Karpas-422 (cell line): ENCODE measurements at regions not wholly inside any gene's neighbourhood (a gene's known extent, or its start where the extent isn't known, plus 50 kb on each side); places are given as distances from the start of the nearest gene placed in this dataset.

Experiments
- DNase-seq: peaks from one replicate; pipeline ENCODE4 v3.0.0-alpha.2; 2015
- H2AFZ ChIP-seq: fragments of 200-600 bp; sonication (generic); 2 replicates; pipeline ENCODE4 v1.6.1; 2014; ENCODE audit warnings: antibody characterized with exemption, low read length, mixed read lengths
- H3K27ac ChIP-seq: fragments of 200-600 bp; sonication (generic); 2 replicates; pipeline ENCODE4 v1.5.1; 2014; ENCODE audit warnings: mild to moderate bottlenecking, low read length, moderate library complexity
- H3K27me3 ChIP-seq: fragments of 200-600 bp; sonication (generic); 2 replicates; pipeline ENCODE4 v1.6.1; 2014; ENCODE audit warnings: low read length, mixed read lengths
- H3K36me3 ChIP-seq: fragments of 200-600 bp; sonication (generic); 2 replicates; pipeline ENCODE4 v1.6.1; 2014; ENCODE audit warnings: low read length, mixed read lengths; ENCODE audit not compliant: insufficient read depth
- H3K4me1 ChIP-seq: fragments of 200-600 bp; sonication (generic); 2 replicates; pipeline ENCODE4 v1.6.1; 2014; ENCODE audit warnings: mild to moderate bottlenecking, low read length, mixed read lengths
- H3K4me2 ChIP-seq: fragments of 200-600 bp; sonication (generic); 2 replicates; pipeline ENCODE4 v1.6.1; 2014; ENCODE audit warnings: low read length, low read depth, mild to moderate bottlenecking; ENCODE audit not compliant: poor library complexity, severe bottlenecking
- H3K4me3 ChIP-seq: fragments of 200-600 bp; sonication (generic); 2 replicates; pipeline ENCODE4 v1.5.1; 2014; ENCODE audit warnings: mild to moderate bottlenecking, antibody characterized with exemption, low read length, mixed read lengths
- H3K79me2 ChIP-seq: fragments of 200-600 bp; sonication (generic); 2 replicates; pipeline ENCODE4 v1.6.1; 2014; ENCODE audit warnings: mild to moderate bottlenecking, low read length, mixed read lengths
- H3K9ac ChIP-seq: fragments of 200-600 bp; sonication (generic); 2 replicates; pipeline ENCODE4 v1.6.0; 2014; ENCODE audit warnings: low read length
- H3K9me2 ChIP-seq: fragments of 200-600 bp; sonication (generic), shearing (Covaris generic); replicated peaks from 2 replicates; pipeline ENCODE4 v1.6.0; 2014; ENCODE audit warnings: mild to moderate bottlenecking, low read length, moderate library complexity; ENCODE audit not compliant: insufficient read depth
- H3K9me3 ChIP-seq: fragments of 300-700, 200-600 bp; sonication (generic); 2 replicates; pipeline ENCODE4 v1.6.1; 2014; ENCODE audit warnings: low read length, mixed read lengths
- H4K20me1 ChIP-seq: fragments of 200-600 bp; sonication (generic); 2 replicates; pipeline ENCODE4 v1.6.1; 2014; ENCODE audit warnings: mild to moderate bottlenecking, antibody characterized with exemption, low read length, low read depth; ENCODE audit not compliant: insufficient read depth

DNA sequence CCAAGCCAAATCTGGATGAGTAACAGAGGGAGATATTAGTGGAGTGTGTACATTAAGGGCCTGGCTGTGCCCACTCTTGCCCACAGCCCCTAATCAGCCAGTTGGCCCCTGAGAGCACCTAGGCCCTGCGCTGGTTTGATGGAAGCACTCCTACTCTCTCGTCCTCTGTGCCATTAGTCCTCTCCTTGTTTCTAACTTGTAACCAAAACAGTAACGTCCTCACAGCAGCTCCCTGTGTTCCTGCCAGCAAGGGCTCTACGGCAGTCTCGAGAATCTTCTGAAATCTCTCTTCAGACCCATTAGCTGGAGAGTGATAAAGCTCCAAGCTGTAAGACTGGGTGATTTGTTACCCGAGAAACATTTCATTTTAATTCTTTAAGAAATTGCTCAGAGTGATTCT lies 76.1 kb downstream of the LRRC30 start:
- Histone ChIP-seq H3K27ac (no peak overlapping the region), H3K4me3 (no peak overlapping the region), H3K9me2 (no peaks in the 10 kb centered on the region; the same call in 1 of the 2 replicates), H3K9ac (no peak overlapping the region), H2AFZ (no peak overlapping the region), H3K36me3 (no peaks in the 10 kb centered on the region), H4K20me1 (no peaks in the 10 kb centered on the region), H3K4me2 (no peak overlapping the region), H3K9me3 (peaks cover 6% of the 10 kb centered on the region; the same call in 1 of the 2 replicates), H3K79me2 (no peaks in the 10 kb centered on the region), H3K4me1 (no peaks in the 10 kb centered on the region), H3K27me3 (no peaks in the 10 kb centered on the region)
- no peak for DNase-seq

DNA sequence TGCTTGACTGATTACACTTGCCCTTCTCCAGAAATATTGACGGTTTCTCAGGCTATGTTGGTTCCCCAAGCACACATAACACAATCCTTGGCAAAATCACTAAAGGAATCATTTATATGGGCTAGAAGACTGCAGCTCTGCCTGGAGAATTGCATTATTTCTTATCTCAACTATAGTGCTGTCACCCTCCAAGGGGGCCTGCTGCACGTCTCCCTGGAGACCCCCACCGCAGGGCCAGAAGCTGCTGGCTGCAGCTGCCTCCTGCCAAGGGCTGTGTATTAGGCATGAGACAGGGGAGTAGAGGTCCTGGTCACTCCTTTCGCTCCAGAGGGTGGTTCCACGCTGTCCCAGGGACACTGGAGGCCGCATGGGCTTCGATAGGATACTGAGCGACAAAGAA lies 76.6 kb downstream of the LRRC30 start:
- Histone ChIP-seq H2AFZ (no peak overlapping the region), H3K9ac (no peak overlapping the region), H3K27me3 (no peaks in the 10 kb centered on the region), H3K4me1 (no peaks in the 10 kb centered on the region), H3K4me3 (no peak overlapping the region), H3K79me2 (no peaks in the 10 kb centered on the region), H3K27ac (no peak overlapping the region), H3K4me2 (no peak overlapping the region), H3K9me3 (peaks cover 6% of the 10 kb centered on the region; the same call in 1 of the 2 replicates), H4K20me1 (no peaks in the 10 kb centered on the region), H3K9me2 (no peaks in the 10 kb centered on the region; the same call in 1 of the 2 replicates), H3K36me3 (no peaks in the 10 kb centered on the region)
- DNase-seq, result no peak

DNA sequence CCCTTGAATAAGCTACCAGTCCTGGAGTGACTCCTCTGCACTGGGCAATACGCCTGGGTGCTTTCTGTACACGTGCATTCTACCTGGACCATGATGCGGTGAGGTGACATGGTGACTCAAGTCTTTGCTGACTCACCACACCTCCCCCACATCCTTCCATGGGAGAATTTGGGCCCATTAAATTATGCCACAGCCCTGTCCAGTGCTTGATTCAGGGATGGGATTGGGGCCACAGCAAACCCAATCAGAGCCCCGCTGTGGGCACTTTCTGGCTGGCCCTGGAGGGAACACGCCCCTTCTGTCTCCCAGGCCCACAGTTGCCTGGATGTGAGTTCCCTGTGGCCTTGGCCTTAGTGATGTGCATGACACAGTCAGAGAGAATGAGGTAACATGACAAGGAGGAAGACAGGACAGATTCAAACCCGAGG lies 86.9 kb downstream of the LRRC30 start:
- no peak for DNase-seq
- H3K4me1 ChIP-seq, result no peaks in the 10 kb centered on the region
- H3K27me3 ChIP-seq, result no peaks in the 10 kb centered on the region
- H3K27ac ChIP-seq, result no peak overlapping the region
- H4K20me1 ChIP-seq, result no peaks in the 10 kb centered on the region
- no peaks in the 10 kb centered on the region for H3K79me2 ChIP-seq
- H3K9me2 ChIP-seq, result no peaks in the 10 kb centered on the region
- no peak overlapping the region for H2AFZ ChIP-seq
- H3K36me3 ChIP-seq, result no peaks in the 10 kb centered on the region
- no peak overlapping the region for H3K4me2 ChIP-seq
- H3K4me3 ChIP-seq, result no peak overlapping the region
- H3K9ac ChIP-seq, result no peak overlapping the region
- peaks cover 2% of the 10 kb centered on the region; the same call in 1 of the 2 replicates for H3K9me3 ChIP-seq

DNA sequence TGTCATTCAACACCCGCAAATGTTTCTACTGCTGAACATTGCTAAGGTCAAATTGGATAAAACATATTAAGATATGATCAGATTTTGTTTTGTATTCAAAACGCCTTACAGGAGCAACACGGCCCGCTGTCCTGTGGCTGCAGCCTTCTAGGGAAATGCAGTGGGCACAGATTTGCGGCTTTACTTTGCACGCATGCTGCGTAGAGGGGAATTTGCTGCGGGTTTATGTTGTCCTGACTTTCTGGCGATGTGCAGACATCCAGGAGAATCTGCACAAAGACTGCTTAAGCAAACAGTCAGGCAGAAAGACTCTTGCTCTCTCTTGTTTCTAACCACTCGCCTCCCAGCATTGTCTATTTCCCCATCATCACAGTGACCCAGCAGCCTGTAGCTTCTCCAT lies 88.3 kb downstream of the LRRC30 start:
- Histone ChIP-seq H3K9me3 (no peaks in the 10 kb centered on the region), H3K4me3 (no peak overlapping the region), H2AFZ (no peak overlapping the region), H3K79me2 (no peaks in the 10 kb centered on the region), H3K4me2 (no peak overlapping the region), H3K9me2 (no peaks in the 10 kb centered on the region), H3K9ac (no peak overlapping the region), H4K20me1 (no peaks in the 10 kb centered on the region), H3K27ac (no peak overlapping the region), H3K4me1 (no peaks in the 10 kb centered on the region), H3K27me3 (no peaks in the 10 kb centered on the region), H3K36me3 (no peaks in the 10 kb centered on the region)
- DNase-seq, result no peak

DNA sequence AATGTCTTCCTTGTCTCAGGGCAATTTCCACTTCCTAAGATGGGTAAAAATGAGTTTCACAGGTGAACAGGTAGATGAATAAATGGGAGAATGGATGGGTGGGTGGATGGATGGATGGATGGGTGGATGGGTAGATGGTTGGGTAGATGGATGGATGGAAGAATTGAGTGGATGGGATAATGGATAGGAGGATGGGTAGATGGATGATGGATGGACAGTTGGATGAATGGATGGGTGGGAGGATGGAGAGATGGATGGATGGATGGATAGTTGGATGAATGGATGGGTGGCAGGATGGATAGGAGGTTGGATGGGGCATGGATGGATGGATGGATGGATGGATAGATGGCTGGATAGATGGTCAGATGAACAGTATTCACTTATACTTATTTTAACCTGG lies 90.9 kb downstream of the LRRC30 start:
- Histone ChIP-seq H3K9me2 (no peaks in the 10 kb centered on the region), H2AFZ (no peak overlapping the region), H3K27me3 (no peaks in the 10 kb centered on the region), H4K20me1 (no peaks in the 10 kb centered on the region), H3K9ac (no peak overlapping the region), H3K36me3 (no peaks in the 10 kb centered on the region), H3K9me3 (peaks cover 2% of the 10 kb centered on the region), H3K4me3 (no peak overlapping the region), H3K4me1 (no peaks in the 10 kb centered on the region), H3K79me2 (no peaks in the 10 kb centered on the region), H3K27ac (no peak overlapping the region), H3K4me2 (no peak overlapping the region)
- no peak for DNase-seq

DNA sequence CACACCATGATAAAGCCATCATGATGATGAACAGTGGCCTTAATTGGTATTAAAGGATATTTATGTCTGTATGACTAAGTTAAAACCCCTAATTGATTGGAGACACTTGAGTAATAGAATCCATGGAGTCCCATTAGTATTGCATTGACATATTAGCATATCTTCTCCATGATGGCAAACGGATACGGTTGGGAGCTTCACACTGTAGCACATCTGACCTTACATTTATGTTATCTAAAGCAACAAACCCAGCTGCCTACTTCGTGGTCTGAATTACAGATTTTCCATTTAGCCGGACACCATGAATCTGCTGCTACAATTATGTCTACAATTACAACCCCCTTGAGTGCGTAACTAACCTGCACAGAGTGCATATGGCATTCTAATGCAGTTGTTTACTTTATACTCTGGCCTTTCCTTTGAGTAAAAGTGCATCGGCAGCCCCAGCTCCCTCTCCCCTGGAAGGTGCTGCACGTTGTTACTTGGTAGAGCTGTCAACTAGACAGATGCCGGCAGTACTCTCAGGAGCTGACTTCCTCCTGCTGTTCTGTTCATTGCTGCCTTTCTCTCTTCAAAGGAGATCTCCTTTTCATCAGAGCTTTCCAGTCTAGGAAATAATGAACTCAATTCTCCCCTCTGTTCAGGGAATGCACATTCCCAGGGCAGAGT lies 92.1 kb downstream of the LRRC30 start:
- no peak overlapping the region for H3K9ac ChIP-seq
- DNase-seq, result no peak
- H3K27ac ChIP-seq, result no peak overlapping the region
- no peak overlapping the region for H3K4me3 ChIP-seq
- no peaks in the 10 kb centered on the region for H4K20me1 ChIP-seq
- peaks cover 3% of the 10 kb centered on the region for H3K9me3 ChIP-seq
- no peaks in the 10 kb centered on the region for H3K27me3 ChIP-seq
- no peaks in the 10 kb centered on the region for H3K4me1 ChIP-seq
- no peak overlapping the region for H2AFZ ChIP-seq
- H3K79me2 ChIP-seq, result no peaks in the 10 kb centered on the region
- H3K4me2 ChIP-seq, result no peak overlapping the region
- no peaks in the 10 kb centered on the region for H3K36me3 ChIP-seq
- H3K9me2 ChIP-seq, result no peaks in the 10 kb centered on the region

DNA sequence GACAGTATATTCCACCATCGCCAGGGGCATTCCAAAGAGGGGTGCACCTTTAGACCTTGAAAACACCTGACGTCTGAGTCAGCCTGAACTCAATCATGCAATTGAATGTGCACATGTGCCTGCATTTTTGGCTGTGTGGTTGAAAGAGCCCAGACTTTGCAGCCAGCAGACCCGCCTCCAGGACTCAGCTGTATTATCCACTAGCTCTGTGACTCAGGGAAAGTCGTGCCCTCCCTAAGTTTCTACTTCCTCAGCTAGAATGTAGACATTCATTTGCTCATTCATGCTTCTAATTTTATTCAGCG lies 94.2 kb downstream of the LRRC30 start:
- Histone ChIP-seq H3K9me2 (no peaks in the 10 kb centered on the region), H3K27me3 (no peaks in the 10 kb centered on the region), H2AFZ (no peak overlapping the region), H3K4me1 (no peaks in the 10 kb centered on the region), H3K27ac (no peak overlapping the region), H3K9ac (no peak overlapping the region), H3K4me3 (no peak overlapping the region), H4K20me1 (no peaks in the 10 kb centered on the region), H3K36me3 (no peaks in the 10 kb centered on the region), H3K9me3 (peaks cover 9% of the 10 kb centered on the region), H3K4me2 (no peak overlapping the region), H3K79me2 (no peaks in the 10 kb centered on the region)
- DNase-seq, result no peak

DNA sequence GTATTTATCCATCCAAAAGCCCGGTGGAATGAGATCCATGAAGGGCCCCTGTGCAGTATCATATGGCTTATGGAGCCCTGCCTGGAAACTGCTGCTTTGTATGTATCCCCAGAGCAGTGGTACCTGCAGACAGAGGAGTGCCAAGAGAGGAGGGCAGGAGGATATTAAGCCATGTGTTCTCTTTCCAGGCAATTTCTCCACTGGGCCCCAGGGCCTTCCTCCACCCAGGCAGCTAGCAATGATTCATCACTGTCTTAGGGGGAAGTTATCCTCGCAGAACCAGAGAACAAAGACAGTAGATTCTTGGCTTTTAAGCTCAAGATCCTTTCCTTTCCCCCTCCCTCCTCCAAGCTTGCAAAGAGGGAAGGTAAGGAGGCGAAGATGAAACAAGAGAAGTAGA lies 98.1 kb downstream of the LRRC30 start:
- Histone ChIP-seq H3K27ac (no peak overlapping the region), H3K36me3 (no peaks in the 10 kb centered on the region), H3K9me3 (peaks cover 18% of the 10 kb centered on the region), H3K27me3 (no peaks in the 10 kb centered on the region), H3K9me2 (no peaks in the 10 kb centered on the region), H3K9ac (no peak overlapping the region), H3K4me1 (no peaks in the 10 kb centered on the region), H2AFZ (no peak overlapping the region), H4K20me1 (no peaks in the 10 kb centered on the region), H3K4me3 (no peak overlapping the region), H3K79me2 (no peaks in the 10 kb centered on the region), H3K4me2 (no peak overlapping the region)
- DNase-seq, result no peak

DNA sequence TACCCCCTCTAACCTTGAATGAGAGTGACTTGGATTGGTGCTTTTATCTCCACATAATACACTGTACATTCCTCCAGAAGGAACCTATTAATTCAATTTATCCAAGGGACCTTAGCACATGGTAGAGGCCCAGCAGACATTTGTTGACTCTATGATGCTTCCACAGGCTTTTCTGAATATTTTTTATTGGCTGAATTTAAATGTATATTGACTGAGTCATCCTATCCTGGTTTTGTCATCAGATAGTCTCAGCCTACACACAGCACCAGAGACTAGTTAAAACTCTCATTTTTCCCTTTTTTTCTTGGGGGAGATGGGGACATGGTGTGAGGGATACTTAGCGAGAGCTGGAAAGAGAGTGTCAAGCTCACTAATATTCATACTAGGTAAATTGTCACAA lies 101.6 kb downstream of the LRRC30 start:
- Histone ChIP-seq H3K36me3 (no peaks in the 10 kb centered on the region), H3K79me2 (no peaks in the 10 kb centered on the region), H3K4me1 (no peaks in the 10 kb centered on the region), H3K9me2 (no peaks in the 10 kb centered on the region), H3K4me2 (no peak overlapping the region), H3K27ac (no peak overlapping the region), H3K27me3 (no peaks in the 10 kb centered on the region), H3K9ac (no peak overlapping the region), H4K20me1 (no peaks in the 10 kb centered on the region), H2AFZ (no peak overlapping the region), H3K4me3 (no peak overlapping the region), H3K9me3 (peaks cover 15% of the 10 kb centered on the region)
- DNase-seq, result no peak
